GM21723 (cell line): ENCODE measurements at regions not wholly inside any gene's neighbourhood (a gene's known extent, or its start where the extent isn't known, plus 50 kb on each side); places are given as distances from the start of the nearest gene placed in this dataset.

Experiments
- ATAC-seq: cut with Tn5 transposase; IDR thresholded peaks from one replicate; pipeline ENCODE4 v1.9.1; 2021; ENCODE audit warnings: mild to moderate bottlenecking, moderate library complexity; ENCODE audit not compliant: unreplicated experiment

DNA sequence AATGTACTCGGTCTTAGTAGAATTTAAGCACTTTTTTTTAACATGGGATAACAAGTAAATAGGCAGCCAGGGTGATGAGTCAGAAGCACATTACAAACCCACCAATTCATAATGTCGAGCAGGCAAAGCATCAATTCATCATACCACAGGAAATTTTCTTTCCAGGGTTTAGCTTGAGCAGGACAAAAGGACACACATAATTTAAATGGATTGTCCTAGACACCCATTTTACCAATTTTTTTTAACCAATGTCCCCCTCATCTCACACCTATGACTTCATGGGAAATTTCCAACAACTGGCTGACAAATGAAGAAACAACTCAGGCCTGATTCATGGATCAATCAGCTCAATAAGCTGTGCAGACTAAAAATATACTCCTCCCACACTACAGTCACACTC is 58.8 kb upstream of the FOXG1 start:
- ATAC-seq, result no peak

DNA sequence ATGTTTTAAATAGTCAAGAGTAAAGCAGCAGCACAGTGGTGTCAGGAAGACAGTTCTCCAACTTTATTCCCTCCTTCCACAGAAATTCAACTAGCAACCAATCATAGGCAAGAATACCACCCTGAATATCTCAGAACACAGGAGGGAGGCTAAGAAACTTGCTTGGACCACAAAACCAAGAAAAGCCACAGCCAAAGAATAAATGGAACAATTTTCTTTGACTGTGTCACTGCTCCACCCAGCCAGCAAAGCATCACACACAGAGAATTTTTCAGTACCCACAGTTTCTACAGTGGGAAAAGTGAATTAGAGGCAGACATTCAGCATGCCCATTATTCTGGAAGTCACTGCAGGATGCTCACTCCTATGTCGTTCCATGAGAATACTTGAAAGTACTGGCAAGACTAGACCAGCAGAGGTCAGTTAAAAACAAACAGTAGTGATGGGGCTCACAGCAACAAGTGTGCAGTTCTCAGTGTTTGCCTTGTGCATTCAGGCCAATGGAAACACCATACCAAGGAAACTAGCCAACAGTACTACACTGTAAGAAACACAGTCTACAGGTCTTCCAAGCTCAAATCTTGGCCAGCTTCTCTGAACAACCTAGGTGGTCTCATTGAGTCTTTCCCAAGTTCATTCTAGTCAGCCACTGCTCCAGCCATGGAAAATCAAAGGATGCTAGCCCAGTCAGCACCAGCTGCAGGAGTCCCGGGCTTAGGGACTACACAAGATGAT is 56.8 kb upstream of the FOXG1 start:
- no peak for ATAC-seq
